Limb (tissue), 2 donors: ENCODE measurements at regions not wholly inside any gene's neighbourhood (a gene's known extent, or its start where the extent isn't known, plus 50 kb on each side); places are given as distances from the start of the nearest gene placed in this dataset.
"Not testable (repeated sequence)": the region's sequence is repeated elsewhere in the genome, so short reads cannot be mapped to it uniquely, and the experiment has no call there.

ENCODE experiments used
- DNase-seq, 2 donors: peaks; one replicate each; pipeline ENCODE4 v3.0.0-alpha.2; 2016; ENCODE audit errors: extremely low spot score in 2 of 2

DNA sequence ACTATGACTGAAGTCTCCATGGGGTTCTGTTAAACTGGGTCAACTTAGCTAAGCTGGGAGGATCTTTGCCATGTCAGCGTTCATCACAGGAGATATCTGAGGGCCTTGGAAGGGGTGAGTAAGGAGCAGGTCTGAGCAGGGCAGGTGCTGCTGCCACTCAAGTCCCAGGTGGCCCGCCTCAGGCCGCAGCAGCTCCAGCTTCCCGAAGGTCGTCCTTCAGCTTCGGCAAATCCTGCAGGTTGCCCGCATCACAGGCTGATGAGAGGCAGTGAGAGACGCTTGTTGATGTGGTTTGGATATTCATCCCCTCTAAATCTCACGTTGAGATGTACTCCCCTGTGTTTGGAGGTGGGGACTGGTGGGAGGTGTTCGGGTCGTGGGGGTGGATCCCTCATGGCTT, 166.6 kb downstream of the VAPA start:
- no peak for DNase-seq

DNA sequence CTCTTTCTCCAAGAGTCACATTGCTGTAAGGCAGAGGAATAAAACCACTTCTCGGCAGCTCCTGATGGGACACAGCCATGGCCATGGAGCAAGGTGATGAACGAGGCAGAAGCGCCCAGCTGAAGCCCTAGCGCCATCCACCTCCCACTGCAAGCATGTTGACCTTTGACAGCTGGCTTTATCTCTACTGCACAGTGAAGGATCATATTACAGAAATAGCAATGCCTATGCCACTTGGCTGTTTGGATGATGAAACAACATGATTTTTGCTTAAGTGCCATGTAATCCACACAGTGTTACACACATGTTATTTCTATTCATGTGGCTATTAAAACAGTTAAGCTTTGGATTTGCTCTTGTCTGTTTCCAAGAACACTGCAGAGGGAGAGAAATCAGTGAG, 167.7 kb downstream of the VAPA start:
- no peak for DNase-seq

DNA sequence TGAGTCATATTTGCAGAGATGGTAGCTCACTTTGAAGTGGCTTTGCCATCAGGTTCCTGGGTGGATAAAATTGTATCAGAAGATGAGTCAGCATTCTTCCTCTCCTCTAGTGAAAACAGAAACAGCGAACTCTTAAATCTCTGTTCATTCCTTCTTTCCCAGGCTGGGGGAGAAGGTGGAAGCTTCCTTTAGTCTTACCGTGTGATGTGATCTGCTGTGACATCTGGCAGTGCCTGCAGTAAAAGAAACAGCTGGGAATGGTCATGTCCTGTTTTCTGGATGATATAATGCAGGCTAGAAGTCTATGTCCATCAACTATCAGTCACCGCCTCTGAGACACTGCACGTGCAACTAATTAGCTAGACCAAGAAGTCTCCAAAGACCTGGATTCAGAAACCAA, 171.6 kb downstream of the VAPA start:
- DNase-seq, result no peak

DNA sequence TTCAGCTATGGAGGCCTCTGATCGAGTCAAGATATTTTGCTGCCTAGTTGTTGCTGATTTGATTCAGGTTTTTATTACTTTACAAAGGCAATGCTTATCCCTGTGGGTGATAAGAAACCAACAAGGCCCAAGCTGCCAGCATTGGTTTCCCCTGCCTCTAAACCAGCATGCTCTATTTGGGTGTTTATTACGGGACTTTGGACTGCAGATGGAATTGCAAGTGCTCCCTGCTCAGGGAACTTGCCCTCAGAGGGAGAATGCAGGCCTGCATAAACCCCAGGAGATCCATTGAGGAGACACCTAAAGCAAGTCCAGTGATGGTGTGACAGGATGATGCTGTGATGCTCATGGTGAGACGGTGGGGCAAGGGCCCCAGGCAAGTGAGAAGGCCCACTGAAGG, 172.1 kb downstream of the VAPA start:
- DNase-seq, result no peak

DNA sequence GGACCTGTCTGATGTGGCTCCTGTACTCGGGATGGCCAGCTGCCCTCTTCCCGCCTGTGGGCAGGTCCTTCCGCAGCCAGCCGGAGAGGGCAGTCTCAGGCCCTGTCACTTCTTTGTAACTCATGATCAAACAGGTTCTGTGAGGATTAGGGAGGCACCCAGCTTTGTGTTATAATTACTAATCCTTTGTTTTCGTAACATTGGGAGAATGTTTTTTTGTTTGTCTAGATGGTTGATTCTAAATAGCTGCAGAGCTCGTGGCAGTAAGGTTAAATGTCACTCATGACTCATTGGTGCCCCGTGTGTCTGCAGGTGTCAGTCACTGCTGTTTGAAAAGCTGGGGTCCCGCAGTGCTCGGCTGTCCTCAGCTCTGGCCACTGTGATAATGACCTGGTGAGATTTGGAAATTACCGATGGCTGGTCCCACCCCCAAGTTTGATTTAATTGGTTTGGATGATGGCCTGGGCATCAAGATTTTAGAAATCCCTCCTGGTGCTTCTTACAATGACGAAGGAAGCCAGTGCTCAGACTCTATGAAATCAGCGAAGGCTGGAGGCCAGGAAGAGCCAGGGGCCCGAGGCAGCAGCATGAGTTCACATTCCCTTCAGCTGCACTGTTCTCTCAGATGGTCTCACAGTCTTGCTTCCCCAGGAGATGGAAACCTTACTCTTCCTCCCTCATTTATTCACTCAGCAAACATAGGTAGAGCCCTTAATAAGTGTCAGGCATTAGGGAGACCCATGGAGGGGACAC, 172.8 kb downstream of the VAPA start:
- no peak for DNase-seq

DNA sequence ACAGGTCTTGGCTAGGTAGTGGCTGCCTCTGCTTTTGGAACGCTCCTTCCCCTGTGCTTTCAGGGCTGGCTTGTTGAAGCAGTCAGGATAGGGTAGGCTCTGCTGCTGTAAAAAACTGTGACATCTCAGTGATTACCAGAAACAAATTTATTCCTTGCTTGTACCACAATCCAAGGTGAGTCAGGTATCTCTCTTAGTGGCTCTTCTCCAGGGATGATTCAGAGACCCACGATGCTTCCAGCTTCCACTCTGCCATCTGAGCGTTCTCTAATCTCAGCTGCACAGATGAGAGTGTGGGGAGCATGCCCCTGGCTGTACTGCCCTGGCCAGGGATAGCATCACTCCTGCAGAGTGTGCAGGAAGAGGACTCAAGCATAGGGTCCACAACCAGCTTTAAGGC, 174.9 kb downstream of the VAPA start:
- no peak for DNase-seq

DNA sequence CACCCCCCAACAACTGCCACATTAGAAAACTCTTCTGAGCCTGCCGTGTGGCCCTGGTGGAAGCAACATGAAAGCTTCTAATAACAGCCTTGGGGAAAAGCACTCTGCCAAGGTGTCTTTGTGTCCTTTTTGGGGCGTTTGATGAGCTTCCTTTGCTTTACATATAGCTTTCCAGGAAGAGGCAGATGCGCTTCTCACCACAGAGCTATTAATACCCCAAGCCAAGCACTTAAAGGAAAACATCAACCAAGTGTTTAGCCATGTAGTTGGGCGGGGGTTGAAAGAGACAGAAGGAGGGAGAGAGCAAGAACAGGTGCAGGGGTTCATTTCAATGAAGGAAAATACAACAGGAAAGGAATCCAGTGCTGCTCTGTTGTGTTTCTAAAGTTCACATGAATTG, 176.1 kb downstream of the VAPA start:
- DNase-seq, result no peak

DNA sequence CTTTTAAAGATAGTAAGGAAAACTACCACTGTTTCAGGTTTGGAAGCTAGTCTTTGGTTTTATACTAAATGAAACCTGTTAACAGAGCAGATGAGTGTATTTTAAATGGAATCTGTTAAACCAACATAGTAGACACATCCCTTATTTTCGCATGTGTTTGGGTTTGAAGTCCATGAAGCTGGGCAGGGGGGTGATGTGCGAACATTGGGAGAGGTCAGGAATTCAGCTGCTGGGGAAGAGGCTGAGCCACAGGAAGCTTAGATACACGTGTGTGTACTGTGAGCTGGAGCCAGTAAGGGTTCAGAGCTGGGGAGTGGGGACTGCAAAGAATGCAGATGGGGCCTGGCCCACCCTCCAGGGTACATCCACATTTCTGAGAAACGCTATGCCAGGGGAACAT, 176.9 kb downstream of the VAPA start:
- no peak for DNase-seq

DNA sequence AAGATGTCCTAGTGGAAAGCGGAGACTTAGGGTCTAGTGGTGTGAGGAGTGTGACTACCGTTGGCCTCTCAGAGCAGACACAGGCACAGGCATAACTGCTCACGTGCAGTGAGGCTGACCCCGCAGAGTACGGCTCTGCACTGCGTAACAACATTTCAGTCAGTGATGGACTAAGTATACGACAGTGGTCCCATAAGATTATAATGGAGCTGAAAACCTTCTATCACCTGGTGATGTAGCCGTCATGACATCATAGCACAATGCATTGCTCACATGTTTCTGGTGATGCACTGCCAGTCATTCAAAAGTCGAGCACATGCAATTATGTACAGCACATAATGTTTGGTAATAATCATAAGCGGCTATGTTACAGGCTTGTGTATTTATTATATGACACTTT, 179.6 kb downstream of the VAPA start:
- no peak for DNase-seq

DNA sequence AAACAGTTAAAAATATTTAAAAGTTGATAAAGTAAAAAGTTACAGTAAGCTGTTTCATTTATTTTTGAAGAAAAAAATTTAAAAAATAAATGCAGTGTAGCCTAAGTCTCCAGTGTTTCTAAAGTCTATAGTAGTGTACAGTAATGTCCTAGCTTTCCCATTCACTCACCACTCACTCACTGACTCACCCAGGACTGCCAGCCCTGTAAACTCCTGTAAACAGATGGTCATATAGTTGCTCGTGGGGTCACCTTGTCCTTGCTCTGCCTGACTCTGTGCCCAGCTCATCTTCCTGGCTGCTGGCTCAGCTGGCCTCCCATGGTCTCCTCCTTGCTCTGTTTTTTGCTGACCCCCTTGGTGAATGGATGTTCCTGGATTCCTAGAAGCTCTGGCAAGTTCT, 180.3 kb downstream of the VAPA start:
- no peak for DNase-seq

DNA sequence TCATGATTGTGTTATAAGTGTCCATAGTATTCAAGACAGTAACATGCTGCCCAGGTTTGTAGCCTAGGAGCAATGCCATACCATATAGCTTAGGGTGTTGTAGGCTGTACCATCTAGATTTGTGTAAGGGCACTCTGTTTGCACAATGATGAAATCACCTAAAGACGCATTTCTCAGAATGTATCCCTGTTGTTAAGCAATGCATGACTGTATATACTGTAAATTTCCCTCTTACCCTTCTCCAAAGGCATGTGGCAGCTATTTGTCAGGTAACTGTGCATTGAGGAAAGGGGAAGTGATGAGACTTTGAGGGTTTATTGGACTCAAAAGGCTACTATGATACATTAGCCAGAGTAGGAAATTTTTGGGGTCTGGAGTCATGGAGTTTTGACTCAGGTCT, 180.8 kb downstream of the VAPA start:
- no peak for DNase-seq

DNA sequence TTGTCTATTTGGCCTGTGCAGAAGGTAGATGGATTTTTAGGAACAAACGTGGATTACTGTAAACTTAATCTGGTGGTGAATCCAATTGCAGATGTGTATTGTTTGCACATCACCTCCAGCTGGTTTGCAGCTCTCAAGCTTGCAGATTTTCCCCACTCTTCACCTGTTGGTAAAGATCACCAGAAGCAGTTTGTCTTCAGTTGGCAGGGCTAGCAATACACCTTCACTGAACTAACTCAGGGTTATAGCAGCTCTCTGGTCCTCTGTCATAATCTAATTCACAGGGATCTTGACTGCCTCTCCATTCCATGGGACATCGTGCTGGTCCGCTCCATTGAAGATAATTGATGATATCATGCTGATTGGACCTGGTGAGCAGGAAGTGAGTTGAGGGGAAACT, 181.5 kb downstream of the VAPA start:
- DNase-seq, result no peak

DNA sequence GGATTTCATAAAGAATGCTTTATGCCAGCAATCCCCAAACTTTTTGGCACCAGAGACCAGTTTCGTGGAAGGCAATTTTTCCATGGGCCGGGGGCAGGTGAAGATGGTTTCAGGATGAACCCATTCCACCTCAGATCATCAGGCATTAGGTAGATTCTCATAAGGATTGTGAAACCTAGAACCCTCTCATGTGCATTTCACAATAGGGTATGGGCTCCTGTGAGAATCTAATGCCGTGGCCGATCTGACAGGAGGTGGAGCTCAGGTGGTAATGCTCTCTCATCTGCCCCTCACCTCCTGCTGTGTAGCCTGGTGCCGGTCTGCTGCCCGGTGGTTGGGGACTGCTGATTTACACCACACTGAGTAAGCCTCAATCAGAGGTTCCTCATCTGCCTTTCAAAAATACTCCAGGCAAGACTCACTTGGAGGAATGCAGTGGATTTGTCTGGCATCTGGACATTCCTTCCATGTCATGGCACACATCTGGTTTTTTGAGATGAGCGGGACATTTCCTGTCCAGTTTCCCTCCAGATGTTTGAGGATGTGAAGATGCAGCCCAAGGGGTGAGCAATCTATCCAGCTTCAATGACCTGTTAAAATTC, 185.8 kb downstream of the VAPA start:
- DNase-seq, result no peak

DNA sequence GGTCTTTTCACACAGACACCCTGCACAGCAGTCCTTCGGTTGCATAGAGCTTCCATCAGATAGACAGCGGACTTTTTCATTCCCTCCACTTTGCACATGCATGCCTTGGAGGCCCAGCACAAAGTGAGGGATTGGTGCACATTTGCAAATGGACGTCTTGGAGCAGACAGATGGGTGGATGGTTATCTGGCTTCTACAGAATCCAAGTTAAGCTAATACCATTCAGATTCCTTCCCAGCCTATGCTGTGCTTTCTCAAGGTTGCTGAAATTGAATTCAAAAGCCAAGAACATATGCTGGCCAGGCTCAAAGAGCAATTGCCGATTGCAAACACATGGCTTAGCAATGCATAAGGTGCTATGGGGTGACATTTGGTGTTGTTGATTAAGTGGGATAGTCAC, 186.4 kb downstream of the VAPA start:
- DNase-seq, result no peak

DNA sequence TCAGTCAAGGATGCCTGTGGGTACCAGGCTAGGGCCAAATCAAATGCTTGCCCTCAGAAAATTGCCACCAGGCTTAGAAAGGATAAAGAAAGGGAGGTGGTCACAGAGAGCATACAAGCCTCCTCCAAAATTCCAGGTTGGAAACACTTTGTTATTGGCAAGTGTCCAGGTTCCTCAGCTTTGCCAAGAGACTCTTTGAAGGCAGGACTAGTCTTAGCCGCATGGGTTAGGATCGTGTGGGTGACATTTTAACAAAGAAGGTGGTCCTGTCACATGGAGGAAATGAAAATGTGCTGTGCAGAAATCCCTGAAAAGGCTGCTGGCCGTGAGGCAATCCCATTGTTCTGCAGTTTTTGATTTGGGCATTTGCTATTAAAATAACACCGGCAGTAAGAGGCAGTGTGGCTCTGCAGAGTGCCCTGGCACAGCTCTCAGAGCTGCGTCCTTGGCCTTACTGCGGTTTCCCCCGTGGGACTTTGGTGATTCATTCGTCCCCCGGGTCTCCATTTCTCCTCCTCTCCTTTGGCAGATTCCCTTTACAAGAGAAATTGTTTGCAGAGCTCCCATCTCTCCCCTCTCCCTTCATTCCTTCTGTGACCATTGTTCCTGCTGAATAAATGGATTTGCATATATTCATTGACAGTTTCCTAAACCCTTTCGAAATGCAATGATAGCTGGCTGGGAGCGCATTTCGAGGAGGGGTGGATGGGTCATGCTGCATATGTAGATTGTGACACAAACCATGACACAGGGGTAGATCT, 187.3 kb downstream of the VAPA start:
- DNase-seq, result no peak

DNA sequence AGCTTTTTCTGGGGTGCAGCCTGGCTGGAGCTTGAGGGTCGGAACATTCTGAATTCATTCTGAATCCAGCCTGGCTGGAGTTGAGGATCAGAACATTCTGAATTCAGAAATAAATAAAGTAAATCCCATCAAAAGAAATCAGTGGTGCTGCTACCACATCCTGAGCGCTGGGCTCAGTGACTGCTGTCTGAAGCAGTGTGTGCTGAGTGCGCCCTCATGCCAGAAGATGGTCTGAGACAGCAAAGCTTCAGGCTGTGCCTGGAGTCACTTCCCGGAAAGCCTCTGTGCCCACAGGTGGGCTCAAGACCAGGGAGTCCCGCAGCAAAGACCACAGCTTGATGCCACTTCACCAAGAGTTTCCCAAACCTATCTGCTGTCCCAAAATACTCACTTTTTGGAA, 187.9 kb downstream of the VAPA start:
- DNase-seq, result no peak

DNA sequence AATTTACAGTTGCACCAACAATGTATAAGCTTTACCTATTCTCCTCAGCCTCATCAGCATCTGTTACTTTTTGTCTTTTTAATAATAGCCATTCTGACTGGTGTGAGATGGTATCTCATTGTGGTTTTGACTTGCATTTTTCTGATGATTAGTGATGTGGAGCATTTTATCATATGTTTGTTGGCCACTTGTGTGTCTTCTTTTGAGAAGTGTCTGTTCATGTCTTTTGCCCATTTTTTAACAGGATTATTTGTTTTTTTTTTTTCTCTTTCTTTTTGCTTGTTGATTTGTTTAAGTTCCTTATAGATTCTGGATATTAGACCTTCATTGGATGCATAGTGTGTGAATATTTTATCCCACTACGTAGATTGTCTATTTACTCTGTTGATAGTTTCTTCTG, 191.3 kb downstream of the VAPA start:
- not testable (repeated sequence) for DNase-seq

DNA sequence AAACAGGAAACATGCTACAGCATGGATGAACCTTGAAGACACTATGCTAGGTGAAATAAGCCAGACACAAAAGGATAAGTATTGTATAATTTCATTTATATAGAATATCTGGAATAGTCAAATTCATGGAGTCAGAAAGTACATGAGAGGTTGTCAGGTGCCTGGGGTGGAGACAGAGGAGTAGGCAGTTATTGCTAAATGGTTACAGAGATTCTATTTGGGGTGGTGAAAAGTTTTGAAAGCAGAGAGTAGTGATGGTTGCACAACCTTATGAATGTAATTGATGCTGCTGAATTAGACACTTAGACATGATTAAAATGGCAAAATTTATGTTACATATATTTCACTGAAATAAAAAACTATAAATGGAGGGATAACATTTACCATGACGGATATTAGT, 197.4 kb downstream of the VAPA start:
- no peak for DNase-seq

DNA sequence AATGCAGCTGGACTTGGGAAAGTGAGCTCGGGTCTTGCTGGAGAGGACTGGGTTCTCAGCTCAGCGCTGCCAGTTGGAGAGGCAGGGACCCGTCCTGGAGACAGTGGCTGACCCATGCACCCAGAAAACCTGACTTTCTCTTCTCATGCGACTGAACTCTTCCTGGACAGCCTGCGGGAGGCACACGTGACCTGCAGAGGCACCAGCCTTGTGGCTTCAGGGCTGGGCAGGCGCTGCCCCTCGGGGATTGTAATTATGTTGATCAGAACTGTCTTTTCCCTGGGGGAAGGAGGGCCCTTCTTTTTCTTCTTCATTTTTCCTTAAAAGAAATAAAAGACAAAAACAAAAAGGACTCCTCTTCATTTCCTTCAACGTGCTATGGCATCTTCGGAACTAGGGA, 198.1 kb downstream of the VAPA start:
- DNase-seq, result no peak

DNA sequence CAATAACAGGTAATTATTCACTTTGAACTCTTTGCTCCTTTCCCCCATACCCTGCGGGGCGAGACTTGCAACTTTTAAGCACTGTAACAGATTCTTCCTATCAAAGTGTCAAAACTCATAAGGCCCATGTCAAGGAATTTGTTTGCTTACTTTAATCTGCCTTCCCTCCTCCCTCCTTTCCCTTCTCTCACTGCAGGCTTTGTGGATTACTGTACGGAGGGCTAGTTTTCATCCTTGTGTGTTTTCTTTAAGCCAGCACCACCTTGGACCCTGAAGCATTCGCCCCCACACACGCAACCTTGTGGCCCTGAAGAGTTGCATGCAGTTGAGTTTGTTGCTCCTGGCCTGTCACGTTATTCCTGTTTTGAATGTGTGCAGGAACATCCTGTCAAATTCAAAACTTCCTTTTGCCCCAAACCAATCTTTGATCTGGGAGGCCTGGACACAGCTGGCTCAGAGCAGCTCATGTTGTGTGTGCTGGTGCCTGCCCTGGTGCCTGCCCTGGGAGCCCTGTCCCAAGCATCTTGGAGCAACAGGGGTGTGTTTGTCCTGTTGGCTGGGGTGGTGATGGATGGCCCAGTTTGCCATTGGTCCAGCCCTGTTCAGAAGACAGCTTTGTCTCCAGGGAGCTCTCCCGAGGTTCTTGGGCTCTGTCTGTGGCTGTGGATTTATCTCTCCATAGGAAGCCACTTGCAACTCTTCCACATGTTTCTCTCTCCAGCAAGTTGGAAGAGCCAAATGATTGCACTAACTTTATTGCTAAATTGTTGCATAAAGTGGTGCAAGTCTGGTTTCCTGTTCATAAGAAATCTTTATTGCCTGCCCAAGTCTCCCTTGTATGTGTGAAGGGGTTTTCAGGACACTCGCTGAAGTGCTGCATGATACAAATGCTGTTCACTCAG, 199.6 kb downstream of the VAPA start:
- DNase-seq, result no peak

DNA sequence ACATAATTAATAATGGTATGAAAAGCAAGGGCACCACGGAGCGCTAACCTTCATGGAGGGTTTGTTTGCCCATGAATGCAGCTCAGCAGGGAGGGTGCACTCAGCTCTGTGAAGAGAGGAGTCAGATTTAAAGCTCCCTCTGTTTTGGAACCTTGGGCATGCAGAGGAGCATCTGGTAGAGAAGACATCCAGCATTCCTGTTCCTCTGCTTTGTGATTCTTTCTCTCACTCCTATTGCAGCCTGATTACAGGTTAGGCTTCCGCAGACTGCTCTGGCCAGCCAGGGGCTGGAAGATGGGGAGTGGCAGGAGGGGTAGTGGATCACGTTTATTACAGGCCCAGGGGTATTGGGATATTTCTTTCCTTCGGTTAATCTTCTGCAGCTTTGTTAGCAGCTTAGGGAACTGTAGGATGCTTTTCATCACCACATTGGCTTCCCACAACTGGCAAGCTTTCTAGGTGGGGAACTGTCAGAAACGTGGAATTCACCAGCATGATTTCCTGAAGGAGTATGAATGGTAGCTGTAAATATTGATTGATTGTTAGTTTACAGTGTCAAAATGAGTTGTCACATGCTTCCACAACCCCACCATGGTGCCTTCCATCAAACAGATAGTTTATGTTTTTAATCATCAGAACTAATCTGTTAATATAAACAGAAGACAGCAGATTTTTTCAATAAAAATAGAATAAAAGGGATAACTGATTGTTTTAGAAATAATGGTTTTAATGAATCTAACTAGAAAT, 201.1 kb downstream of the VAPA start:
- no peak for DNase-seq
